Omental fat pad (tissue), 3 donors: ENCODE measurements at regions not wholly inside any gene's neighbourhood (a gene's known extent, or its start where the extent isn't known, plus 50 kb on each side); places are given as distances from the start of the nearest gene placed in this dataset.

ENCODE experiments used
- ATAC-seq: fragments of 150-250 bp; one replicate; pipeline ENCODE4 v1.9.1; 2016; ENCODE audit warnings: mild to moderate bottlenecking, moderate library complexity; ENCODE audit not compliant: low FRiP score
- DNase-seq: peaks from one replicate; pipeline ENCODE4 v3.0.0-alpha.2; 2019; ENCODE audit warnings: low spot score
- CTCF ChIP-seq, 3 donors: fragments of 450-650 bp; IDR thresholded peaks; one replicate each; pipeline ENCODE4 v1.5.1; 2016 to 2017; ENCODE audit warnings: antibody characterized with exemption in 3 of 3, mild to moderate bottlenecking in 3 of 3, moderate library complexity in 2 of 3

DNA sequence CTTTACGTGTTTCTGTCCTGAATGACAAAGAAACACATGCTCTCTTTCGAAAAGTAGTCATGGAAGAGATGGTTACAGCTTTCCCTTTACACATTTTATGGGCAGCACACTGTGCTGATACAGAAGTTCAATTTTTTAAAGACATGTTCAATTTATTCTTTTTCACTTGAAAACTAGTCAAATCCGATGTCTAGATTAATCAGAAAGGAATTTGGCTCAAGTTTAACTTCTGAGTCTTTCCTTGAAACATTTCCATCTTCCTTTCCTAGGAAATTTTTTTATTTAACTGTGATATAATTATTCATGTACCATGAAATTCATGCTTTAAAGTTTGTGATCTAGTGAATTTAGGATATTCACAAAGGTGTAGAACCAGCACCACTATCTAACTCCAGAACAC lies 360.1 kb downstream of the TNS3 start:
- TF ChIP-seq CTCF (IDR thresholded peaks at IDR 0.05), result no peak

GRCh38 chr7:47218378-47219176 lies 363.3 kb downstream of the TNS3 start:
- ATAC-seq, result no peak
- no peak for DNase-seq

More for the DNA sequence above, 360.1 kb downstream of the TNS3 start:
- DNase-seq (no peak), ATAC-seq (no peak)

DNA sequence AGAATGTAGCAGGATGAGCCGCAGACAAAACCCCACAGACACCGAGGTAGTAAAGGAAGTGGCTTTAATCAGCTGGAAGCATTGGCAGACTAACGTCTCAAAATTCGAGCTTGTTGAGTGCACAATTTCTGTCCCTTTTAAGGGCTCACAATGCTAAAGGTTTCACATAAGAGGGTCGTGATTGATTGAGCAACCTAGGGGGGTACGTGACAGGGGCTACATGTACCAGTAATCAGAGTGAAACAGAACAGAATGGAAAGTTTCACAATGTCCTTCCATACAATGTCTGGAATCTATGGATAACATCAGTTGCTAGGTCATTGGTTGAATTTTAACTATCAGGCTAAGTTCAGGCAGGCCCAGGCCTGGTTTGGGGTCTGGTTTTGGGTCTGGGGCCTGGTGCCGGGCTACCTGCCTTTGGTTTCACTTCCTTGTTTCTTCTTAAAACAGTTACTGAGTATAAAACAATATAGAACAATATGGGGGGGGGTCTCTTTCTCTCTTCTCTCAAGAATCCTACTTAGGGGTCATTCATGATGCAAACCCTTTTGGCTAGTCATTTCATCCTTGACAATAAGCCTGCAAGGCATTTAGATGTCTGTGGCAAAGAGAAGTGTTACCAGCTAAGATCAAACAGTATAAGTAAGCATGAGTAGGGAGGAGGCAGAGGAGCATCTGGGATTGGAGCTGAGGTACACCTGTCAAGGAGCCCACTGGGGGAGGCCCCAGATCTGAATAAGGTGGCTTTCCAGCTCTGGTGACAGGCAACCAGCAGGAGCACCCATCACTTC lies 364.1 kb downstream of the TNS3 start:
- TF ChIP-seq CTCF (IDR thresholded peaks at IDR 0.05), result no peak
- DNase-seq, result no peak
- ATAC-seq, result no peak

More at GRCh38 chr7:47218378-47219176, 363.3 kb downstream of the TNS3 start:
- no peak for TF ChIP-seq CTCF (IDR thresholded peaks at IDR 0.05)

DNA sequence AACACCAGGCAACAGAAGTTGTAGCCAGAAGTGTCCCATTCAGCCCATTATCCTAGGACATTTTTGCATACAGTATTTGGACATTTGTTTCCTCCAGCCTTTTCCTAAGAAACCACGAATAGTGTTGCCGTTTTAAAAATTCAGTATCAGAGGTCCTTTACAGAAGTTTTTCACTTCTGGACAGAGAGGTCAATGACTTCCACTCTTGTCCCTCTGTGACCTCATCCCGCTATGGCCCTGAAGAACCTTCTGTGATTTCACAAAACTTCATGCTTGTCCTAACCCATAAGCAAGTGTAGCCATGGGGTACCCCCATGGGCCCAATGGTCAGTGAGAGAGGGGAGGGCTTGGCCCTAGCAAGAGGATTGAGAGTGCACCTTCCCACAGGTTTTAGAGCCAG lies 364.8 kb downstream of the TNS3 start:
- ATAC-seq (no peak), DNase-seq (no peak)
- TF ChIP-seq CTCF (IDR thresholded peaks at IDR 0.05), result no peak

DNA sequence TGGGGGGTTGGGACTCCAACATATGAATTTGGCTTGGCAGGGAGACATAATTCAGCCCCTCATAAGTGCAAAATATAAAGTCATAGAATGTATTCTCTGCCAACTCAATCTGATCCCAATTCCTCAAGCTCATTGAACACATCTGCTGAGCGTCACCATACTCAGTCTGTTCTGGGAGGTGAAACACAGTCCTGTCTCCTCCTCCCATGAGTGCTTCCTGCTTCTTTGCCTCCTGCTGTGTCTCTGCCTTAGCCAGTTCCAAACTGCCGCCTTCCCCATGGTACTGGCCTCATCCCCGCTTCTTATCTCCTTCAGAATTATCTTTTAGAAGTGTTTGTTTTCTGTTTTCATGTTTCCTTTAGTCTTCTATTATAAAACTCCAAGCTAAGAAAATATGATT lies 365.5 kb downstream of the TNS3 start:
- no peak for TF ChIP-seq CTCF (IDR thresholded peaks at IDR 0.05)
- DNase-seq (no peak), ATAC-seq (no peak)

DNA sequence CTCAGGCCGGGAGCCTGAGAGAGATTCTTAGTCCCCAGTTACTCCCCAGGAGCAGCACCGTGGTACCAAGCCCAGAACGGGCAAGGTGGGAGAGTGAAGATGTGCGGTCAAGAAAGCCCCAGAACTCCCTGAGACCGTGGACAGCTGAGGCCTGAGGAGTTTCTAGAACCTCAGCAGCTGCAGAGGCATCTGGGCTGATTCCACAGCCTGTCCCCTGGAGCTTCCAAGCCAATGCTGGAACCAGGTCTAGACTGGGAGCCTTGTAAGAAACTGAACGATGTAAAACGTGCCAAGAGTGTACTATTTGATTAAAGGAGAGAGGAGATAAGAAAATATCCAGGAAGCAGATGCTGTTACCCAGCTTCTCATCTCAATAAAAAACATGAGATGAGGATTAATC lies 366.3 kb downstream of the TNS3 start:
- ATAC-seq, result no peak
- no peak for TF ChIP-seq CTCF (IDR thresholded peaks at IDR 0.05)
- no peak for DNase-seq
